ENCODE measurements at regions not wholly inside any gene's neighbourhood (a gene's known extent, or its start where the extent isn't known, plus 50 kb on each side); places are given as distances from the start of the nearest gene placed in this dataset.
"Not testable (repeated sequence)": the region's sequence is repeated elsewhere in the genome, so short reads cannot be mapped to it uniquely, and the experiment has no call there.

DNA sequence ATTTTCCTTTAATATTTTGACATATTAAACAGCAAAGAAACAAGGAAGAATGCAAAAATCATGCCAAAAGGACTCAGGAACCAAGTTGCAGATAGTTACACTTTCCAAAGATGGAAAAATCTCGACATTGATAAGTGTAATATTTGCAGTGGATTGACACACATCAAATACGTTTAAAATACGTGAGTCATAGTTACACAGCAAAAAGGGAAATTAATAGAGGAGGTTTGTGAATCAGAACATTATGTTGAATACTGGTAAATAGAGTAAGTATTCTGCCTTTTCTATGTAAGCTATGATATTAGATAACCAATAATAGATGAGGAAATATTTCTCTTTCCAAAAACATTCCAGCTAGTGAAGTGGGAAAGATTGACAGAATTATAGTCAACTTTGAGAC is 1761.3 kb upstream of the IGFBP7 start:
- ATAC-seq (no peak), DNase-seq (no peak)
- intact Hi-C loops (cut with DNase I, micrococcal nuclease), result no loop called here

DNA sequence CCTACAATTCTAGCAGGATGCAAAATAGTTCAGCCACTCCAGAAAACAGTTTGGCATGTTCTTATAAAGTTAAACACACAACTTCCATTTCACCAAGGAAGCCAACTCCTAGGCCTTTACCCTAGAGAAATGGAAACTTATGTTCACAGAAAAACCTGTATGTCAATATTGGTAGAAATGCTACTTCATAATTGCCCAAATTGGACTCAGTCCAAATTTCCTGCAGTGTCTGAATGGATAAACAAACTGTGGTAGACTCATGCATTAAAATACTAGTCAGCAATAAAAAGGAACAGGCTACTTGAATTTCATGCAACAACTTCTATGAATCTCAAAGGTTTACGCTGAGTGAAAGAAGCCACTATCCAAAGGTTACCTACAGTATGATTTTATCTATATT is 1738.8 kb upstream of the IGFBP7 start:
- intact Hi-C loops (cut with DNase I, micrococcal nuclease), result no loop called here
- ATAC-seq (no peak), DNase-seq (no peak)

DNA sequence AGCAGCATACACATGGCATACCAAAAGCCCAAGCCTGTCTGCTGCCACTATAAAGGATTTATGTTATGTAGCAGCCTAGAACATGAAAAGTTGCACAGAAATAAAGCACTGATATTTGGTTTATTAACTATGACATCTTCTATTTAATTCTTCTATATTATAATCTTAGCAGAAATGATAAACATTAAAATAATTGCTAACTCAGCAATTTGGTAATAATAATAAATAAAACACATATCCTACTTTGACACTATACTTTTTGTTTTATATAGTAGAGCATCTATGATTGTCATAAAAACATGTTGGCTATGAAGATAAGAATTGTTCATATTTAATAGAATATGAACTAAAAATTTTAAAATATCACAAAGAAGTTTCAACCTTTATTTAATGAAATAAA is 1733.3 kb upstream of the IGFBP7 start:
- ATAC-seq (no peak), DNase-seq (no peak)
- intact Hi-C loops (cut with DNase I, micrococcal nuclease), result no loop called here

DNA sequence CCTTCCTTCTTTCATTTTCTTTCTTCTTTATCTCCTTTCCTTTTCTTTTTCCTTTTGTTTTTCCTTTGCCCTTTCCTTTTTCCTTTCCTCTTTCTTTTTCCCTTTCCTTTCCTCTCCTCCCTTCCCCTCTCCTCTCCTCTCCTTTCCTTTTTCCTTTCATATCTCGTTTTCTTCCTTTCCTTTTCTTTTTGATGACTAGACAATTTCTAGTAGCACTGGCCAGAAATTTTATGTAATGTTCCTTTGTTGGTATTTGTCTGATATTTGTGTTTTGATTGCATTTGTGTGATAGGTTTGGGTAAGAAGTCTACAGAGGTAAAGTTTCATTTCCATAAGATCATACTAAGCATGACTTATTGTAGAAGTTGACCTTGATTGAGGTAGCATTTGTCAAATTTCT is 1722.9 kb upstream of the IGFBP7 start:
- DNase-seq, result no peak
- intact Hi-C loops (cut with DNase I, micrococcal nuclease), result no loop called here
- ATAC-seq, result no peak

DNA sequence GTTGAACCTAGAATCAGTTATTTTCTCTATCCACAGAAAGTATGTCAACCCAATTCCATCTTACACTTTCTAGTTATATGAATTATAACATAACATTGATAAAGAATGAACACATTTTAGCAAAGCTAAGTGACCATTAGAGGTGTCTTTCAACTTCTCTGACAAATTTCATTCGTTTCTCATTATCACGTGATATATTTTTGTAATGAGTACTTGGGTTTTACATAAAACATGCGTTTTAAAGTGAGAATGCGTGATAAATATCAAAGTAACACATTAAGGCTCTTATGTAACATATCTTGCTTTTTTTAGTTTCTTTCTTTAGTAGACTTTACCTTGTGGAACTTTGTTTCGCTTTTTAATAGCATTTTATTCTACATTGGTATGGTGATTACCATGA is 1715.1 kb upstream of the IGFBP7 start:
- intact Hi-C loops (cut with DNase I, micrococcal nuclease), result no loop called here
- ATAC-seq (no peak), DNase-seq (no peak)

DNA sequence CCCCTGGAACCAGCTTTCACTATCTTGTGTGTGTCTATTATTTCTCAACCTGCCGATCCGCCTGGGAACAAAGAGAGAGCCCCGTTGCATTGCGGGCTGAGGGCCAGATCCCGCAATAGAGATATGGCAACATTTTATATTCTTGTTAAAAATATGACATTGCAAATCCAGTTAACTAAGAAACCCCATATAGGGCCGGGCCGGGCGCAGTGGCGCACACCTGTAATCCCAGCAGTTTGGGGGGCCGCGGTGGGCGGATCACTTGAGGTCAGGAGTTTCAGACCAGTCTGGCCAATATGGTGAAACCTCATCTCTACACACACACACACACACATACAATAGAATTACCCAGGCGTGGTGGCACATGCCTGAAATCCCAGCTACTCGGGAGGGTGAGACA is 1708.4 kb upstream of the IGFBP7 start:
- intact Hi-C loops (cut with DNase I, micrococcal nuclease); DNase-seq: not testable (repeated sequence)

DNA sequence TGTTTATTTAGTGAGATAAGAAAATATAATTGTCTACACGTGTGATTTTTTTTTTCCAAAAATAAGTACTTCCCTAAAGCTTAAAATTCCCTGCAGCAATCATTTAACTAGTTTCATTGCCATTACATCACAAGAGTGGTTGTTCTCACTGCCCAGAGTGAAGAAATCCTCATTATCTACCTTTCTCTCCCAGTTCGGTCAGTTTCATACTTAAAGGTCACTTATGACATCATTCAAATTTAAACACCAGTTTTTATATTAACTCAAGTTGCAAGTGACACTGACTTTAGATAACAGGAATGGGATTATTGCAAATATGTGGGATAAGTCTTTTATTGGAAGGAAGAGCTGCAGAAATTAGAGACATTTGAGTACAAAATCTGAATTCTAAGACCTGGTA is 1699.8 kb upstream of the IGFBP7 start:
- DNase-seq (no peak), ATAC-seq (no peak)
- intact Hi-C loops (cut with DNase I, micrococcal nuclease), result no loop called here

More for the DNA sequence above, 1708.4 kb upstream of the IGFBP7 start:
- ATAC-seq, result not testable (repeated sequence)

DNA sequence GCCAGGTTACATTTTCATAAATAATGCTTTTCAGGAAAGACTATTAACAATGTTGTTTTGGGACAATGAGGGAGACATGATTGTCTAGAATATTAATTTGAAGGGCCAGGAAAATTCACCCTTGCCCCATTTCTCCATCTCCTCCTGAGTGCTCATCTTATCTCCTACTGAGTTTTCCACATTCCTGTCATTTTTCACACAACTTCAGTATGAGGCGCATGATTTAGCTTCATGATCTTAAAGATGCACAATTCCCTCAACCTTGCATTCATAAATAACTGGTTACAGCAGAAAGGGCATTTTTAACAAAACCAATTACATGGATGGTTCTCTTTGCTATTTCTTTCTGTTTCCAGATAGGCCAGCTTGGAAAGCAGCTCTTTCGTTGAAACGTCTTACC is 1699.2 kb upstream of the IGFBP7 start:
- ATAC-seq (no peak), DNase-seq (no peak)
- intact Hi-C loops (cut with DNase I, micrococcal nuclease), result no loop called here

DNA sequence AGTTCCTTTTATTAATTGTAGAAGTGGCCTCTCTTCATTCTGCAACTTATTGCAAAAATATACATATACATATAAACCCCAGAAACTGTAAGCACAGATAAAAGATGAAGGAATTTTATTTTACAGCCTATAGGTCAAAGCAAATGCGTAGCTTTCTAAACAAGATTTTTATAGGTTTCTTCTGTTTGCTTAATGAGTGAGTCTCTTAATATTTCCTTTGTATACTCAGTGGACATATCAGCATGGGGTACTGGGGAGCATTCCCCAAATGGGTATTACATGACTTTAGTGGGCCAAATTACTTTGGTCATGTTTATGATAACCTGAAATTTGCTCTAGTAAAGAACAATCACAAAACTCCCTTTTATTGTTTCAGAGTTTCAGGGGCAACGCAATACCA is 1698.6 kb upstream of the IGFBP7 start:
- intact Hi-C loops (cut with DNase I, micrococcal nuclease), result no loop called here
- DNase-seq, result no peak
- no peak for ATAC-seq

DNA sequence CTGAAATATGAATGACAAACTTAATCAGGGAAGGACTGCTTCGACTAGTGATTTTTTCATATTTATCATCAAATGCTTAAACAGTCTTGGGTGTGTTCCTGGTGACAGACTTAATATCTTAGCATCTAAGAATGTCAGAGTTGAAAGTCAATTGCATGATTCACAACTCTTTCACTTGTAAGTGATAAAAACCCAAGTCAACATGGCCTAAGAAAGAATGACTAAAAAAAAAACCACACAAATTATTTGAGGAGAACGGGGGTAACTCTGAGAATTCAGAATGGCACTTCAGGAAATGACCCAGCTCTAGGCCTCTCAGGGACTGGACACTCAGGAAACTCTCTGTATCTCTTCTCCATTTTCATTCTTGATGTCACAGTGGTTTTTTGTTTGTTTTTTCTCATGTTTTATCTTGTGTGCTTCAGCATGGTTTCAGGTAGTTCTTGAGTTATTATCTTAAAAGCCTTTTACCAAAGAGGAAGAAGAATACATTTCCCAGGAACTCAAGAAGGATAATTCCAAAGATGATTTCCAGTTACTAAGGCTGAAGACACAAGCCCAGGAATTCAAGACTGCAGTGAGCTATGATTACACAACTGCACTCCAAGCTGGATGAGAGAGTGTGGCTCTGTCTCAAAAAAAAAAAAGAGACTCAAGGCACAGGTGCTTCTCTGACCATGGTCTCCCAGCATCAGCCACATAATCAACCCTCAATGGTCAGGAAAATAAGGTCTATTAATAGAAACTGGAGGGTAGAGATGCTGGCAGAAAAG is 1697.8 kb upstream of the IGFBP7 start:
- DNase-seq (no peak), ATAC-seq (no peak)
- intact Hi-C loops (cut with DNase I, micrococcal nuclease), result no loop called here

DNA sequence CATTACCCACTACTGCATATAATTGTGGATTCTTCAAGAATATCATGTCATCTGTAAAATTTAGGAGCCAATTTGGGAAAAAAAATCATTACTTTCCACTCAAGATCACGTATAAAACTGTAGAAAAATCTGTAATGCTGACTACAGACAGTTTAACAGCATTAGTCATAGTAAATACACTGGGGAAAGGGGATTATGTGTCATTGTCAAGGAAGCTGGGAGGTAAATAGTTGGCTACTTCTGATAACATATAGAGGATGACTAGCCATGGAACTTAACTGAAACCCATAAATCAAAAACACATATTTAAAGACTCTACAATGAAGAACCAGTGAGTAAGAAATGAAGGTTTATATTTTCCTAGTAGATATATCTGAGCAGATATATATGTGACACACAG is 1666.4 kb upstream of the IGFBP7 start:
- intact Hi-C loops (cut with DNase I, micrococcal nuclease), result no loop called here
- DNase-seq, result no peak
- ATAC-seq, result no peak

DNA sequence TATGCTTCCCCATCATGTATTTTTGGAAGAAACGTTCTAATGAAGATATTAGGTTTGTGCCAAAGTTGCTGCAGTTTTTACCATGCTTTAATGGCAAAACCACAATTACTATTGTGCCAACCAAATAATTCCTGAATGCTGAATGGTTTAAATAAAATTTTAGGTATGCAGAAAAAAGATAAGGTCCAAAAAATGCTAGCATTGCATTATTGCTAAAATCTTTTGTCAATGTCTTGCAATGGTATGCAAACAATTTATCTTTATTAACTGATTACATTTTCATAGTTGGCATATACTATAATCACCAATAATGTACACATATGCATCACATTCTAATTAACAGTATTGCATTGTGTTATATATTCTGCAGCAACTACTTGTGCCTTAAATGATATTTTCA is 1657.4 kb upstream of the IGFBP7 start:
- DNase-seq, result no peak
- intact Hi-C loops (cut with DNase I, micrococcal nuclease), result no loop called here
- ATAC-seq, result no peak

DNA sequence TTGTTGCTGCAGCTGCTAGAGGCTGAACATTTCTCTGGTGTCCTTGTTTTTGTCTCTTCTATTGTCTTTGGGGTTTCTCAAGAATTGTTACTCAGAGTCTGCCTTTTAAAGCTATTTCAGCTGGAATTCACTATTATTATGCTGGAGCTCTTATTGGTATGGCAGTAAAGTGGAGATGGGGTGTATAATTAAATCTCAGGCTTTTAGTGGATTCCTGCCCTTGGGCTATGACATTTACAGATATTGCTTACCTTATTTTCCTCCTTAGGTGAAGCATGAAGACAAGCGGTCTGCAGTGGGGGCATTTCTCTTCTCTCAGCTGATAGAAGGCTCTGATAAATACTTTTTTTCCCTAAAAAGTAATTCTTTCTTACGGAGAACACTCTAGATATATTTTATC is 1656.6 kb upstream of the IGFBP7 start:
- ATAC-seq (no peak), DNase-seq (no peak)
- intact Hi-C loops (cut with DNase I, micrococcal nuclease), result no loop called here

DNA sequence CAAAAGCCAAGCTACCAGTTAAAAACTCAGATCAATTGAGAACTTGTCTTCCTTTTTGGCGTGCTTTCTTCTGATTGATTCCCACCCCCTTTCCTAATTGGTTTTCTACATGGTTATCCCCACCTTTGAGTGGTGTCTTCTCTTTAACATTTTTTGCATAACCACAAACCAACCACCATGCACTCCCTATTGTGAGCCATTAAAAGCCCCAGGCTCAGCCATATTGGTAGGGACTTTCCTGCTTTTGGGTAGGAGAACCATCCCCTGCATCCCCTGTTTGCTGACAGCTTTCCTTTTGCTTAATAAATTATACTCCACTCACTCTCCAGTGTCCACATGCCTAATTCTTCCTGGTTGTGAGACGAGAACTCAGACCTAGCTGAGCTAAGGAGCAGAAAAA is 1651.4 kb upstream of the IGFBP7 start:
- intact Hi-C loops (cut with DNase I, micrococcal nuclease), result no loop called here
- ATAC-seq (no peak), DNase-seq (no peak)

DNA sequence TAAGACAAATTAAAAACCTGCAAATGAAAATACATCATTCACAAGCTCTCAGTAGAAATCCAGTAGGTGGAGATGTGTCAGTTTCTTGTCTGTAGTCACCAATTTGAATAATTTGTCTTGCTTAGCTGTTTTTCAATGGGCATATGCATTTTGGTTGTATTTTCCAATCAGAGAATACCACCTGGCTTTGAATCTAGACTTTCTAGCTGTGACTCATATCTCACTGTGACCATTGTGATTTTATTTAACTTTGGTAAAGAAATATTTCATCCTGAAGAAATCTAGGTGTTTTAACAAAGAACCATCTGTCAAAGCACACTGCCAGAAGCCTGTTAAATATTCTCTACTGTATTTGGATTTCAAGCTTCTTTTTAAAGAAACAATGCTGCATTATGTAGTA is 1650.6 kb upstream of the IGFBP7 start:
- DNase-seq (no peak), ATAC-seq (no peak)
- intact Hi-C loops (cut with DNase I, micrococcal nuclease), result no loop called here

DNA sequence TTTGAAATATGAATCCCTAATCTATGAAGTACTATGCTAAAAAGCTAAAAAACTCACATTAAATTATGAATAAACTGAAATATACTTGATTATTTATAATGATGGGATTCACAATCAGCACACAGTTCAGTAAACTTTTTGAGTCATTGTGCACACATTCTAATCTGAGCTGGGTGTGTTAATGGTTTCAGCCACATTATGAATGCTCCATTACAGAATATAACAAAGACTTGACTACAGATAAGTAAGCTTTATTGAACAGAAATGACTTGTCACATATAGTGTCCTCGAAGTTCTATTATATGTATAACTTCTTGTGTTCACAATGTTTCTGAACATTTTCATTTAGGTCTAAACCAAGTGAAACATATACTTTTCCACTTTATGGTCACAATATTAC is 1649.9 kb upstream of the IGFBP7 start:
- DNase-seq (no peak), ATAC-seq (no peak)
- intact Hi-C loops (cut with DNase I, micrococcal nuclease), result no loop called here

DNA sequence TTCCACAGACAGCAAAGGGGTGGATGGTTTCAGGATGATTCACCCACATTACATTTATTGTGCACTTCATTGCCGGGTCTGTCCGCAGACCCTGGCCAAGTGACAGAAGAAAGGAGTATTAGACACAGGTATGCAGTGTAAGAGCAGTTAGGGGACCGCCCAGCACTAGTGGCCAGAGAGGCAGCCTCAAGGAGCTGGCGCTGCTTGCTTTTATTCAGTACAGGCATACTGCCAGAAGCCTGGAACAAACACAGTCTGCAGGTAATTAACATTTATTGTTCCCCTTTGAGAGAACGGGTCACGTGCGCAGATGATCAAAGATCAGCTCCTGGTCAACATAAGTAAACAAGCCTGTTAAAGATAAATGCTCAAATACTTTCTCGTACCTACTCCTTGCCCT is 1639.0 kb upstream of the IGFBP7 start:
- intact Hi-C loops (cut with DNase I, micrococcal nuclease), result no loop called here
- ATAC-seq, result peak; percentile 99
- DNase-seq, result peak; percentile 85 to 86

DNA sequence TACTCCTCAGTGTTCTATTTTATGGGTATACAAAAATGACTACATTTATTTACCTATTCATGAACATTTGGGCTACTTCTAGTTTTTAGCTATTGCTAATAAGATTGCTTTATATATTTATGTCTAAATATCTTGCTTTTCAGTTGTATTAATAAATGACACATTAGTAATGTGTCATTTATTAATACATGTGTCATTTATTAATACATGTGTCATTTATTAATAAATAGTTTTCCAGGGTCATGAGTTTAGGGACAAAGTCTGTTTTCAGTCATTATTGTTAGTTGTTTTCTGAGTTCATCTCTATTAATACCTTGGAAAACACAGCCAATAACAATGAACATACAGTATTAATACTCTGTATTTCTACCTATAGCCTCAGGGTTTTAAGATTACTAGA is 1630.7 kb upstream of the IGFBP7 start:
- intact Hi-C loops (cut with DNase I, micrococcal nuclease), result no loop called here
- ATAC-seq (no peak), DNase-seq (no peak)

DNA sequence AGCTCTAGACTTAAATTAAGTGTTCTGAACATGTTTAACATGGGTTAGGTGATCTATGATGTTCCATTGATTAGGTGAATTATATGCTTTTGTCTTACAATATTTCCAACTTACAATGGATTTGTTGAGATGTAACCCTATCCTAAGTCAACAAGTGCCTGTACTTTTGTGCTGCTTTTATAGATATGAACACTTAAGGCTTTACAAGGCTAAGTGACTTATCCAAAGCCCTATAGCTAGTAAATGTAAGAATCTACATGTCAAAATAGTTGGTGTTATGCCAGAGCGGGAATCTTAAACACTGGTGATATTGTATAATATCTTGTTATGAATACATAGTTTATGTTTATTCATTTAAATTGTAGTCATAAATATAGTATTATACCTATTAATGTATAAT is 1629.1 kb upstream of the IGFBP7 start:
- DNase-seq (no peak), ATAC-seq (no peak)
- intact Hi-C loops (cut with DNase I, micrococcal nuclease), result no loop called here

DNA sequence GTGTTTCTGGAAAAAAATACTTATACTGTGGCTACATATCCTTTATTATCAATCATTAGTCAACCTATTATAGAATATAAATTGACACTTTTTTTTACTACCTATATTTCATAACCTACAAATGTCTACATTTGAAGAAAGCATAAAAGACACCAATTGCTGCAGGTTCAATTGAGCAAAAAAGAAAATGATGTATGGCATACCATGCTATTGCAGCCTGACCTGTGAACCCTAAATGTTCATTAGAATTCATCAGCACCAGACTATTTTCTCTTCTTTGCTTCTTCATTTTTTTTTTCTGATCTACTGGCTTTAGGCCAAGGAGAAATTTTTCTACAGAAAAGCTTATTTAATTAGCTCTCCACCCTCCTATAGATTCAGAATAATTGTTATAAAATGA is 1628.2 kb upstream of the IGFBP7 start:
- ATAC-seq, result no peak
- intact Hi-C loops (cut with DNase I, micrococcal nuclease), result no loop called here
- no peak for DNase-seq

DNA sequence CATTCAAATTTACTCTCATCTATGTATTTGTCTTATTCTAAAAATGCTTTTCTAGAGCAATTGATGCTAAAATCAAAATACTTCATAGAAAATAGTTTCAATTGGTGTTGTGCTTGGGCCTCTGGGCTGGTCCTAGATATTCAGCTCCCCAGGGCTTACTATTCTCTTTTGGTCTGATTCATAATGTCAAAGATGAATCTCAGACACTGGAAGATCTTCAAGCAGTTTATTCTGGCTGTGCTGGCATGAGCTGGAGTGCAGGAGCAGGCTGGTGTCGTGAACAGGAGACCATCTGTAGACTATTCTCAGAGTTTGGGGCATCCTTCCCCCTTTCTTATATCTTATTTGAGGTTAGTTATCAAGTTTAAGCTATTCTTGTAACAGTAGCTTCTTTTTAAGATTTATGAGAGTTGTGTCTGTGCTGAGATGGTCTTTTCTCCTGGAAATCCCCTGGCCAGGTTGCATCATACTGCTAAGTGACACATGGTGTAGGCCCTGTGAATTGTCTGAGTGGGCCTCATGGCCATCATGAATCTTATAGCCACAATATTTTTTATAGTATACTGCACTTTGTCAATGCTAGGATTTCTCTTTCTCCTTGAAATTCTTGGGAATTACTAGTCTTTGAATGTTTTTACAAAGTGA is 1624.0 kb upstream of the IGFBP7 start:
- intact Hi-C loops (cut with DNase I, micrococcal nuclease), result no loop called here
- DNase-seq (no peak), ATAC-seq (no peak)

Data from left colon (tissue), 2 donors.